Neural progenitor cell (in vitro differentiated cells): ENCODE measurements at regions not wholly inside any gene's neighbourhood (a gene's known extent, or its start where the extent isn't known, plus 50 kb on each side); places are given as distances from the start of the nearest gene placed in this dataset.

Source experiments
- DNase-seq: peaks from one replicate; pipeline ENCODE4 v3.0.0-alpha.2; 2016; ENCODE audit warnings: low spot score
- H2AFZ ChIP-seq: fragments of 200-600 bp; sonication (generic); replicated peaks from 2 replicates; pipeline ENCODE4 v1.6.1; 2016; ENCODE audit warnings: antibody characterized with exemption
- H3F3A ChIP-seq: fragments of 200-600 bp; sonication (generic); 2 replicates; pipeline ENCODE4 v1.6.1; 2016; ENCODE audit warnings: antibody characterized with exemption, low read depth
- H3K27ac ChIP-seq: fragments of 200-600 bp; sonication (generic); 2 replicates; pipeline ENCODE4 v1.5.1; 2016; ENCODE audit warnings: mild to moderate bottlenecking
- H3K27me3 ChIP-seq: fragments of 200-600 bp; sonication (generic); 2 replicates; pipeline ENCODE4 v1.6.1; 2016; ENCODE audit warnings: mild to moderate bottlenecking, moderate library complexity
- H3K36me3 ChIP-seq: fragments of 200-600 bp; sonication (generic); 2 replicates; pipeline ENCODE4 v1.5.1; 2016
- H3K4me1 ChIP-seq: fragments of 200-600 bp; sonication (generic); 2 replicates; pipeline ENCODE4 v1.6.1; 2016; ENCODE audit warnings: mixed run types
- H3K4me2 ChIP-seq: fragments of 200-600 bp; sonication (generic); 2 replicates; pipeline ENCODE4 v1.6.1; 2016
- H3K4me3 ChIP-seq: fragments of 200-600 bp; sonication (generic); 2 replicates; pipeline ENCODE4 v1.5.1; 2016
- H3K79me2 ChIP-seq: fragments of 200-600 bp; sonication (generic); 2 replicates; pipeline ENCODE4 v1.6.1; 2016; ENCODE audit warnings: low read depth
- H3K9ac ChIP-seq: fragments of 200-600 bp; sonication (generic); 2 replicates; pipeline ENCODE4 v1.6.1; 2016
- H3K9me3 ChIP-seq: fragments of 200-600 bp; sonication (generic); 2 replicates; pipeline ENCODE4 v1.5.1; 2016; ENCODE audit warnings: low read depth
- H4K20me1 ChIP-seq: fragments of 200-600 bp; sonication (generic); 2 replicates; pipeline ENCODE4 v1.6.1; 2016; ENCODE audit warnings: low read depth
- H3K27ac Mint-ChIP-seq: 3 replicates; pipeline ENCODE4 v1.8.0; 2021; ENCODE audit warnings: mixed read lengths
- H3K27me3 Mint-ChIP-seq: 2 replicates; pipeline ENCODE4 v1.8.0; 2022; ENCODE audit warnings: low read depth, mild to moderate bottlenecking, inconsistent platforms, moderate library complexity, mixed read lengths; ENCODE audit not compliant: insufficient read depth
- H3K36me3 Mint-ChIP-seq: 3 replicates; pipeline ENCODE4 v1.8.0; 2021; ENCODE audit warnings: mixed read lengths
- H3K4me1 Mint-ChIP-seq: 3 replicates; pipeline ENCODE4 v1.8.0; 2021; ENCODE audit warnings: mixed read lengths
- H3K4me3 Mint-ChIP-seq: 3 replicates; pipeline ENCODE4 v1.8.0; 2021; ENCODE audit warnings: mild to moderate bottlenecking, moderate library complexity, mixed read lengths
- H3K9me3 Mint-ChIP-seq: 3 replicates; pipeline ENCODE4 v1.8.0; 2020; ENCODE audit warnings: mixed read lengths
- CTCF ChIP-seq: fragments of 200-600 bp; sonication (generic); IDR thresholded peaks from 2 replicates; pipeline ENCODE4 v1.5.1; 2017; ENCODE audit warnings: antibody characterized with exemption, mild to moderate bottlenecking
- EZH2 ChIP-seq: fragments of 200-600 bp; sonication (generic); IDR thresholded peaks from 2 replicates; pipeline ENCODE4 v1.6.1; 2017; ENCODE audit warnings: antibody characterized with exemption, mild to moderate bottlenecking, moderate library complexity
- EZH2phosphoT487 ChIP-seq: fragments of 200-600 bp; sonication (generic); IDR thresholded peaks from 2 replicates; pipeline ENCODE4 v1.6.1; 2017; ENCODE audit warnings: antibody characterized with exemption

GRCh38 chr10:22854935-22855421 lies 72.9 kb upstream of the ARMC3 start:
- Mint-ChIP-seq H3K4me3 (no peak overlapping the region), H3K27me3 (no peaks in the 10 kb centered on the region), H3K36me3 (no peaks in the 10 kb centered on the region), H3K4me1 (no peaks in the 10 kb centered on the region), H3K9me3 (peaks cover 3% of the 10 kb centered on the region), H3K27ac (no peak overlapping the region)
- H2AFZ ChIP-seq, result no peak overlapping the region
- H3F3A ChIP-seq, result no peaks in the 10 kb centered on the region
- no peaks in the 10 kb centered on the region for H3K79me2 ChIP-seq
- no peak overlapping the region for H3K4me2 ChIP-seq
- no peaks in the 10 kb centered on the region for H4K20me1 ChIP-seq
- DNase-seq, result no peak
- no peaks in the 10 kb centered on the region for H3K4me1 ChIP-seq
- no peak overlapping the region for H3K9ac ChIP-seq
- no peaks in the 10 kb centered on the region for H3K9me3 ChIP-seq
- H3K27ac ChIP-seq, result no peak overlapping the region
- no peaks in the 10 kb centered on the region for H3K36me3 ChIP-seq
- H3K27me3 ChIP-seq, result no peaks in the 10 kb centered on the region
- H3K4me3 ChIP-seq, result no peak overlapping the region
- TF ChIP-seq CTCF (no peak), EZH2 (no peak), EZH2phosphoT487 (no peak)

GRCh38 chr10:22853906-22854447 lies 73.9 kb upstream of the ARMC3 start:
- Mint-ChIP-seq H3K4me3 (no peak overlapping the region), H3K36me3 (no peaks in the 10 kb centered on the region), H3K27me3 (no peaks in the 10 kb centered on the region), H3K9me3 (peaks cover under 1% of the 10 kb centered on the region), H3K4me1 (peaks cover 2% of the 10 kb centered on the region), H3K27ac (no peak overlapping the region)
- Histone ChIP-seq H3K4me2 (no peak overlapping the region), H3K9ac (no peak overlapping the region), H4K20me1 (no peaks in the 10 kb centered on the region), H2AFZ (no peak overlapping the region), H3K36me3 (no peaks in the 10 kb centered on the region), H3K4me3 (no peak overlapping the region), H3K79me2 (no peaks in the 10 kb centered on the region), H3K4me1 (no peaks in the 10 kb centered on the region), H3K9me3 (no peaks in the 10 kb centered on the region), H3F3A (no peaks in the 10 kb centered on the region), H3K27me3 (no peaks in the 10 kb centered on the region), H3K27ac (no peak overlapping the region)
- no peak for DNase-seq
- TF ChIP-seq CTCF (no peak), EZH2phosphoT487 (no peak), EZH2 (no peak)

- no peaks in the 10 kb centered on the region for H3K79me2 ChIP-seq
- TF ChIP-seq EZH2phosphoT487 (no peak), EZH2 (no peak), CTCF (no peak)
Observed at GRCh38 chr10:22852712-22853353, 75.0 kb upstream of the ARMC3 start.

More at GRCh38 chr10:22852712-22853353, 75.0 kb upstream of the ARMC3 start:
- no peak overlapping the region for H3K27ac ChIP-seq
- DNase-seq, result no peak
- no peaks in the 10 kb centered on the region for H3K36me3 ChIP-seq
- H3K9ac ChIP-seq, result no peak overlapping the region
- Mint-ChIP-seq H3K4me1 (peaks cover 2% of the 10 kb centered on the region), H3K27me3 (no peaks in the 10 kb centered on the region), H3K36me3 (no peaks in the 10 kb centered on the region), H3K27ac (no peak overlapping the region), H3K4me3 (no peak overlapping the region), H3K9me3 (no peaks in the 10 kb centered on the region)
- no peak overlapping the region for H3K4me3 ChIP-seq
- no peak overlapping the region for H3K4me2 ChIP-seq
- no peaks in the 10 kb centered on the region for H3F3A ChIP-seq
- no peak overlapping the region for H2AFZ ChIP-seq
- H4K20me1 ChIP-seq, result no peaks in the 10 kb centered on the region
- no peaks in the 10 kb centered on the region for H3K9me3 ChIP-seq
- H3K27me3 ChIP-seq, result no peaks in the 10 kb centered on the region
- no peaks in the 10 kb centered on the region for H3K4me1 ChIP-seq
